ENCODE measurements at regions not wholly inside any gene's neighbourhood (a gene's known extent, or its start where the extent isn't known, plus 50 kb on each side); places are given as distances from the start of the nearest gene placed in this dataset.

GRCh38 chr18:966759-967576 lies 62.3 kb downstream of the ADCYAP1 start:
- TF ChIP-seq POLR2AphosphoS5 (IDR thresholded peaks at IDR 0.05; ENCODE audit: low read depth, low read length) (no peak), EZH2 (IDR thresholded peaks at IDR 0.05) (no peak), EGR1 (IDR thresholded peaks at IDR 0.05; ENCODE audit: low read depth) (no peak), REST (IDR thresholded peaks at IDR 0.05; ENCODE audit: low read depth) (no peak), ZBTB33 (IDR thresholded peaks at IDR 0.05; ENCODE audit: extremely low read depth, insufficient replicate concordance, low read length) (no peak), CEBPB (IDR thresholded peaks at IDR 0.05; ENCODE audit: low read depth) (no peak), CTCF (IDR thresholded peaks at IDR 0.05 in 2 of 3, conservative IDR thresholded peaks at IDR 0.05 in 1 of 3; ENCODE audit: borderline replicate concordance in 1 of 3, insufficient read depth in 1 of 3, low read depth in 2 of 3, low read length in 2 of 3) (no peak), ZNF274 (IDR thresholded peaks at IDR 0.05; ENCODE audit: low read depth, low read length) (no peak), ATF3 (IDR thresholded peaks at IDR 0.05) (no peak), FOSL1 (IDR thresholded peaks at IDR 0.05; ENCODE audit: low read depth) (no peak), POLR2A (IDR thresholded peaks at IDR 0.05; ENCODE audit: borderline replicate concordance, extremely low read depth, insufficient read depth, insufficient read length) (no peak), SP1 (IDR thresholded peaks at IDR 0.05; ENCODE audit: low read depth) (no peak)
